ENCODE measurements at regions not wholly inside any gene's neighbourhood (a gene's known extent, or its start where the extent isn't known, plus 50 kb on each side); places are given as distances from the start of the nearest gene placed in this dataset.

DNA sequence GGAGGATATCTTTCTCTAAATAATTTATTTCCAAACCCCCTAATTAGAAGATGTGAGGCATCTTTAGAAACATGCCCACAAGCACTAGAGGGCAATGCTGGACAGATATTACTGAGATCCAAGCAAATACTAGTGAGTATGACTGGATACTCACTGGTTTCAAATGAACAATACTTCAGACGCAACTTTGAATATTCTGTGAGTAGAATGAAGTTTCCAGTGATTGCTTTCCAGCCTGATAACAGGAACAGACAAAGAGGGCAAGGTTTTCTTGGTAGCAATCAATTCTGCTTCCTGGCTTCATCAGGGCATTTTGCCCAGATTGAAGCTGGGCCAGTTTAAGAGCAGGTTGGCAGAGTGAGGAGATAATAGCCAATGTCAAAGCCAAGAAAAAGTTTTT, 442.6 kb upstream of the PDZRN3 start:
- TF ChIP-seq, protein P1, sequence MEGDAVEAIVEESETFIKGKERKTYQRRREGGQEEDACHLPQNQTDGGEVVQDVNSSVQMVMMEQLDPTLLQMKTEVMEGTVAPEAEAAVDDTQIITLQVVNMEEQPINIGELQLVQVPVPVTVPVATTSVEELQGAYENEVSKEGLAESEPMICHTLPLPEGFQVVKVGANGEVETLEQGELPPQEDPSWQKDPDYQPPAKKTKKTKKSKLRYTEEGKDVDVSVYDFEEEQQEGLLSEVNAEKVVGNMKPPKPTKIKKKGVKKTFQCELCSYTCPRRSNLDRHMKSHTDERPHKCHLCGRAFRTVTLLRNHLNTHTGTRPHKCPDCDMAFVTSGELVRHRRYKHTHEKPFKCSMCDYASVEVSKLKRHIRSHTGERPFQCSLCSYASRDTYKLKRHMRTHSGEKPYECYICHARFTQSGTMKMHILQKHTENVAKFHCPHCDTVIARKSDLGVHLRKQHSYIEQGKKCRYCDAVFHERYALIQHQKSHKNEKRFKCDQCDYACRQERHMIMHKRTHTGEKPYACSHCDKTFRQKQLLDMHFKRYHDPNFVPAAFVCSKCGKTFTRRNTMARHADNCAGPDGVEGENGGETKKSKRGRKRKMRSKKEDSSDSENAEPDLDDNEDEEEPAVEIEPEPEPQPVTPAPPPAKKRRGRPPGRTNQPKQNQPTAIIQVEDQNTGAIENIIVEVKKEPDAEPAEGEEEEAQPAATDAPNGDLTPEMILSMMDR (conservative IDR thresholded peaks at IDR 0.05) = no peak
- no peak for TF ChIP-seq EZH2 (IDR thresholded peaks at IDR 0.05; ENCODE audit: low read depth)

Data from PC-9 (cell line).